ENCODE measurements at regions not wholly inside any gene's neighbourhood (a gene's known extent, or its start where the extent isn't known, plus 50 kb on each side); places are given as distances from the start of the nearest gene placed in this dataset.

- Histone ChIP-seq H3K4me1 (ENCODE audit: control insufficient read depth, extremely low read depth, insufficient read depth, low read length) (no peaks in the 10 kb centered on the region), H3K27me3 (ENCODE audit: control insufficient read depth in 2 of 2, insufficient read depth in 2 of 2, low read length in 2 of 2) (no peaks in the 10 kb centered on the region), H3K36me3 (ENCODE audit: control insufficient read depth in 2 of 2, extremely low read depth in 1 of 2, insufficient read depth in 2 of 2, low read length in 2 of 2) (no peaks in the 10 kb centered on the region), H2AFZ (ENCODE audit: low read depth, low read length) (no peak overlapping the region), H3K9me3 (replicated peaks; ENCODE audit: control insufficient read depth, insufficient read depth, low read length) (no peaks in the 10 kb centered on the region), H3K79me2 (ENCODE audit: control insufficient read depth, insufficient read depth, low read length) (no peaks in the 10 kb centered on the region), H3K9ac (replicated peaks; ENCODE audit: extremely low read depth, insufficient read depth, low read length) (no peak overlapping the region), H3K4me2 (ENCODE audit: insufficient read depth, low read length) (no peak overlapping the region), H3K27ac (ENCODE audit: insufficient read depth, low read depth, low read length) (no peak overlapping the region), H3K4me3 (replicated peaks in 1 of 3; ENCODE audit: insufficient read depth in 1 of 3, low read depth in 1 of 3, low read length in 3 of 3) (no peak overlapping the region), H4K20me1 (replicated peaks; ENCODE audit: control insufficient read depth, extremely low read depth, insufficient read depth, low read length) (no peaks in the 10 kb centered on the region), H3K9me1 (replicated peaks; ENCODE audit: control insufficient read depth, extremely low read depth, insufficient read depth, low read length) (no peaks in the 10 kb centered on the region)
- BruUV-seq (replicated peaks), result no TSS peak
- dilution Hi-C loops (cut with MboI; ENCODE audit: extremely low pct_ligation_motif_present, low sequenced_read_pairs), result no loop called here
- POLR2A ChIA-PET, result no interaction called here
- FAIRE-seq, result no peak
- intact Hi-C loops (cut with micrococcal nuclease), result no loop called here
- CTCF ChIA-PET, result no interaction called here
- DNase-seq (ENCODE audit: low read depth, low spot score), result no peak
- TF ChIP-seq CTCF (IDR thresholded peaks at IDR 0.05; ENCODE audit: extremely low read depth in 1 of 2, insufficient read depth in 1 of 2, low read depth in 1 of 2, low read length in 2 of 2), result no peak
- TF ChIP-seq FOS (IDR thresholded peaks at IDR 0.05; ENCODE audit: borderline replicate concordance, insufficient read depth, low read length), result no peak
- TF ChIP-seq JUN (IDR thresholded peaks at IDR 0.05; ENCODE audit: borderline replicate concordance, insufficient read depth, insufficient read length, low read depth), result no peak
- no peak for TF ChIP-seq POLR2A (IDR thresholded peaks at IDR 0.05; ENCODE audit: low read depth, low read length)
- TF ChIP-seq EZH2 (IDR thresholded peaks at IDR 0.05; ENCODE audit: borderline replicate concordance, low read depth, low read length, severe bottlenecking), result no peak
- TF ChIP-seq MYC (IDR thresholded peaks at IDR 0.05; ENCODE audit: low read depth, low read length), result no peak
- TF ChIP-seq GATA2 (IDR thresholded peaks at IDR 0.05; ENCODE audit: insufficient read depth, insufficient read length, low read depth, low read length), result no peak
- TF ChIP-seq POLR2AphosphoS5 (IDR thresholded peaks at IDR 0.05; ENCODE audit: insufficient read depth, low read depth, low read length), result no peak
Observed at GRCh38 chr6:19895866-19896692, 58.9 kb downstream of the ID4 start.
